Activated CD8-positive, alpha-beta T cell treated with anti-CD3 and anti-CD28 coated beads, Interleukin-2, amount 10 ng/mL, durations not matched to agents 7 days and 5 days (primary cell): ENCODE measurements at regions not wholly inside any gene's neighbourhood (a gene's known extent, or its start where the extent isn't known, plus 50 kb on each side); places are given as distances from the start of the nearest gene placed in this dataset.
"Not testable (repeated sequence)": the region's sequence is repeated elsewhere in the genome, so short reads cannot be mapped to it uniquely, and the experiment has no call there.

Experiments
- ATAC-seq: fragments of 150-1000 bp; cut with Tn5 transposase; one replicate; pipeline ENCODE4 v1.10.0; 2021; ENCODE audit warnings: moderate library complexity
- CTCF ChIA-PET: fragments of 350-600 bp; sonication (Branson Sonifier 250); formaldehyde crosslinking; loops from one replicate; lab custom pipeline; 2021; ENCODE audit warnings: antibody characterized with exemption; lab: Charles Lee
- POLR2A ChIA-PET: fragments of 350-600 bp; sonication (Branson Sonifier 250); formaldehyde crosslinking; loops from one replicate; lab custom pipeline; 2021; ENCODE audit warnings: antibody characterized with exemption; lab: Charles Lee
- DNase-seq: peaks from one replicate; pipeline ENCODE4 v3.0.0-alpha.2; 2020
- H3K27ac Mint-ChIP-seq: one replicate; pipeline ENCODE4 v1.8.0; 2021; ENCODE audit warnings: mild to moderate bottlenecking, mixed read lengths
- H3K27me3 Mint-ChIP-seq: one replicate; pipeline ENCODE4 v1.8.0; 2021; ENCODE audit warnings: low read depth, mixed read lengths
- H3K36me3 Mint-ChIP-seq: one replicate; pipeline ENCODE4 v1.8.0; 2021; ENCODE audit warnings: low read depth, mixed read lengths
- H3K4me1 Mint-ChIP-seq: one replicate; pipeline ENCODE4 v1.8.0; 2021; ENCODE audit warnings: low read depth, mixed read lengths
- H3K4me3 Mint-ChIP-seq: one replicate; pipeline ENCODE4 v1.8.0; 2021; ENCODE audit warnings: mild to moderate bottlenecking, mixed read lengths
- H3K9me3 Mint-ChIP-seq: one replicate; pipeline ENCODE4 v1.8.0; 2022; ENCODE audit warnings: mixed read lengths; ENCODE audit not compliant: insufficient read depth

GRCh38 chr5:103973669-103974068, 411.1 kb upstream of the NUDT12 start:
- Mint-ChIP-seq H3K9me3 (peaks cover 10% of the 10 kb centered on the region), H3K27me3 (no peaks in the 10 kb centered on the region), H3K36me3 (no peaks in the 10 kb centered on the region), H3K4me1 (no peaks in the 10 kb centered on the region), H3K27ac (no peak overlapping the region), H3K4me3 (no peak overlapping the region)
- ChIA-PET CTCF (no interaction called here), POLR2A (no interaction called here)
- ATAC-seq = no peak
- DNase-seq = no peak

GRCh38 chr5:103966295-103966694, 403.7 kb upstream of the NUDT12 start:
- ATAC-seq, H3K27ac Mint-ChIP-seq, H3K4me3 Mint-ChIP-seq, CTCF ChIA-PET, H3K4me1 Mint-ChIP-seq, H3K36me3 Mint-ChIP-seq, H3K9me3 Mint-ChIP-seq, H3K27me3 Mint-ChIP-seq, DNase-seq, POLR2A ChIA-PET: not testable (repeated sequence)

- Mint-ChIP-seq H3K36me3 (no peaks in the 10 kb centered on the region), H3K4me3 (no peak overlapping the region), H3K4me1 (no peaks in the 10 kb centered on the region), H3K27me3 (no peaks in the 10 kb centered on the region), H3K27ac (no peak overlapping the region), H3K9me3 (peaks cover 18% of the 10 kb centered on the region)
- DNase-seq (no peak), ATAC-seq (no peak)
- CTCF ChIA-PET = no interaction called here
- POLR2A ChIA-PET = no interaction called here
These were observed 399.4 kb upstream of the NUDT12 start for GRCh38 chr5:103962023-103962422.

- peaks cover 8% of the 10 kb centered on the region for H3K9me3 Mint-ChIP-seq
- H3K36me3 Mint-ChIP-seq = no peaks in the 10 kb centered on the region
- H3K27me3 Mint-ChIP-seq = no peaks in the 10 kb centered on the region
- DNase-seq (no peak), ATAC-seq (no peak)
- H3K27ac Mint-ChIP-seq = no peak overlapping the region
- ChIA-PET POLR2A (no interaction called here), CTCF (no interaction called here)
- H3K4me3 Mint-ChIP-seq = no peak overlapping the region
- H3K4me1 Mint-ChIP-seq = no peaks in the 10 kb centered on the region
These were observed 391.2 kb upstream of the NUDT12 start for GRCh38 chr5:103953601-103954382.

- POLR2A ChIA-PET = no interaction called here
- no peaks in the 10 kb centered on the region for H3K9me3 Mint-ChIP-seq
- H3K4me3 Mint-ChIP-seq = no peak overlapping the region
- no peaks in the 10 kb centered on the region for H3K4me1 Mint-ChIP-seq
- H3K36me3 Mint-ChIP-seq = no peaks in the 10 kb centered on the region
- H3K27ac Mint-ChIP-seq = no peak overlapping the region
- no peak for DNase-seq
- ATAC-seq = no peak
- CTCF ChIA-PET = no interaction called here
- H3K27me3 Mint-ChIP-seq = no peaks in the 10 kb centered on the region
These were observed 389.2 kb upstream of the NUDT12 start for GRCh38 chr5:103951776-103952175.

DNA sequence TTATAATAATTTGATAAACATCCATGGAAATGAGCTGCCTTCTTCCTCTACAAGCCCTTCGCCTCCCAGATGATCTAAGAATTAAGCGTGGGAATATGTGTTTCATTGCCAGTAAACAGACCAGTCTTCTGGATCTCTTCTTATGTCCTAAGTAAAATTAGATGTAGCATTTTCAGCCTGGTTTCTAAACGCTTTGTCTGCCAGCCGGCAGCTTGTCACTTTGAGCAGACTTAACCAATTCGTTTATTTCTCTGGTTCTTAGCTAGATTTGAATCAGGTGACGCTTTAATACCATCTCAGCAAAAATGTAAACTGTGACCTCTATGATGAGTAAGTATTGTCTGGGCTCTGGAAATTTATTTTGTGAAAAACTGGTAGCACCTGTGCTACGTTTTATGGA, 380.6 kb upstream of the NUDT12 start:
- no peaks in the 10 kb centered on the region for H3K27me3 Mint-ChIP-seq
- no peak for DNase-seq
- POLR2A ChIA-PET = no interaction called here
- CTCF ChIA-PET = no interaction called here
- H3K9me3 Mint-ChIP-seq = peaks cover 7% of the 10 kb centered on the region
- no peak overlapping the region for H3K4me3 Mint-ChIP-seq
- no peaks in the 10 kb centered on the region for H3K36me3 Mint-ChIP-seq
- no peaks in the 10 kb centered on the region for H3K4me1 Mint-ChIP-seq
- no peak overlapping the region for H3K27ac Mint-ChIP-seq
- ATAC-seq = no peak

DNA sequence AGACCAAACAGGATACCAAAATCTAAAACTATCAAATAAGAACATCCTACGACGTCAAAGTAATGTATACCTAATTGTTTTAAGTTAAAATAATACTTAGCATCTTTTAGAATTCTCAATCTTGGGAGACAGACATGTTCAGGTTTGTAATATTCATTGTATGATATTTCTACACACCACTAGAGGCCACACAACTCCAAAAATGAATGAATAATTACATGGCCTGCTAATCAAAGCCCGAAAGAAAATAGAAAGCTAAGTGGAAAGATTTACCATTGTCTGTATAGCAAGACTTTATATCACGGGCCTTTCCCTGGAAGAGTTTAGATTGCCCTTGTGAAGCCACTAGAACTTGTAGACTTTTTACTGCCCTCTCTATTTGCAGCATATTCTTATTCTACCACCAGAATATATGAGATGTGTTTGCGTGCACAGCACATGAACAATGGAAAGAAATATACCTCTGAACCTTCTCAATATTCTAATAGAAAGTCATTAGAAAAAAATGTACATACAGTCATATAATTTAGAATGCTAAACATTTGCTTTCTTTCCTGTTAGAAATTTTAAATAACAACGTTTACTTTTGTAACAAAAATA, 380.1 kb upstream of the NUDT12 start:
- H3K27ac Mint-ChIP-seq = no peak overlapping the region
- H3K4me3 Mint-ChIP-seq = no peak overlapping the region
- no peaks in the 10 kb centered on the region for H3K36me3 Mint-ChIP-seq
- peaks cover 7% of the 10 kb centered on the region for H3K9me3 Mint-ChIP-seq
- H3K4me1 Mint-ChIP-seq = no peaks in the 10 kb centered on the region
- POLR2A ChIA-PET = no interaction called here
- CTCF ChIA-PET = no interaction called here
- no peak for DNase-seq
- H3K27me3 Mint-ChIP-seq = no peaks in the 10 kb centered on the region
- no peak for ATAC-seq

DNA sequence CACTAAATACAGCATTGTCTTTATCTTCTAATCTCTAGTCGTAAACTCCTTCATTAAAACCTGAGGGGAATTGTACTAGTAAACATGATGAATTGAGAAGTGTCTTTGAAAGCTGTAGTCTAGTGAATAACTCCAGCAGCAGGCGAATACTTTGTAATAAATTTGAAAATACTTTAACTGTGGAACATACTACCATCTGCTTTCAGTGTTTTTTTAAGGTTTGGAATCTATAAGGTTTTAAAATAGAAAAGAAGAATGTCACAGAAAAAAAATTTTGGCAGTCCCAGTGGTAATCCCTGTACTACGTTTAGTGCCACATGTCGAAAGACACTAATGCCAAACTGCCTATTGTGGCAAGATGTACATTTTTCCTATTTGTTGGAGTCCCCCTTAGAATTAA, 379.0 kb upstream of the NUDT12 start:
- ChIA-PET CTCF (no interaction called here), POLR2A (no interaction called here)
- Mint-ChIP-seq H3K27ac (no peak overlapping the region), H3K9me3 (peaks cover 7% of the 10 kb centered on the region), H3K4me1 (no peaks in the 10 kb centered on the region), H3K27me3 (no peaks in the 10 kb centered on the region), H3K4me3 (no peak overlapping the region), H3K36me3 (no peaks in the 10 kb centered on the region)
- no peak for ATAC-seq
- no peak for DNase-seq

- DNase-seq (no peak), ATAC-seq (no peak)
- Mint-ChIP-seq H3K4me3 (no peak overlapping the region), H3K9me3 (peaks cover 10% of the 10 kb centered on the region), H3K27ac (no peak overlapping the region), H3K36me3 (no peaks in the 10 kb centered on the region), H3K27me3 (no peaks in the 10 kb centered on the region), H3K4me1 (no peaks in the 10 kb centered on the region)
- CTCF ChIA-PET = no interaction called here
- POLR2A ChIA-PET = no interaction called here
These were observed 375.6 kb upstream of the NUDT12 start for GRCh38 chr5:103938146-103938695.

- ChIA-PET CTCF (no interaction called here), POLR2A (no interaction called here)
- Mint-ChIP-seq H3K27ac (no peak overlapping the region), H3K9me3 (peaks cover 5% of the 10 kb centered on the region), H3K27me3 (no peaks in the 10 kb centered on the region), H3K4me1 (no peaks in the 10 kb centered on the region), H3K4me3 (no peak overlapping the region), H3K36me3 (no peaks in the 10 kb centered on the region)
- DNase-seq = no peak
- ATAC-seq = no peak
These were observed 366.9 kb upstream of the NUDT12 start for GRCh38 chr5:103929338-103930013.

GRCh38 chr5:103927739-103928138, 365.1 kb upstream of the NUDT12 start:
- CTCF ChIA-PET = no interaction called here

GRCh38 chr5:103923616-103924168, 361.1 kb upstream of the NUDT12 start:
- ChIA-PET CTCF (no interaction called here), POLR2A (no interaction called here)
- ATAC-seq (no peak), DNase-seq (no peak)
- Mint-ChIP-seq H3K4me1 (no peaks in the 10 kb centered on the region), H3K4me3 (no peak overlapping the region), H3K36me3 (no peaks in the 10 kb centered on the region), H3K9me3 (peaks cover 5% of the 10 kb centered on the region), H3K27me3 (no peaks in the 10 kb centered on the region), H3K27ac (no peak overlapping the region)

More at GRCh38 chr5:103927739-103928138, 365.1 kb upstream of the NUDT12 start:
- Mint-ChIP-seq H3K4me3 (no peak overlapping the region), H3K36me3 (no peaks in the 10 kb centered on the region), H3K27me3 (no peaks in the 10 kb centered on the region), H3K4me1 (no peaks in the 10 kb centered on the region), H3K27ac (no peak overlapping the region), H3K9me3 (peaks cover 5% of the 10 kb centered on the region)
- DNase-seq = no peak
- ATAC-seq = no peak
- POLR2A ChIA-PET = no interaction called here
